SK-N-SH (cell line): ENCODE measurements at regions not wholly inside any gene's neighbourhood (a gene's known extent, or its start where the extent isn't known, plus 50 kb on each side); places are given as distances from the start of the nearest gene placed in this dataset.

Experiments used
- EP300 ChIP-seq, 2 experiments: IDR thresholded peaks; 2 replicates each; pipeline versions ENCODE4 v1.4.0 to v1.6.1; 2012; ENCODE audit warnings: borderline replicate concordance in 1 of 2, low read depth in 1 of 2, low read length in 1 of 2
- POLR2AphosphoS5 ChIP-seq: IDR thresholded peaks from 2 replicates; pipeline ENCODE4 v1.6.1; 2012; ENCODE audit warnings: low read depth, low read length
- SIN3A ChIP-seq: IDR thresholded peaks from 2 replicates; pipeline ENCODE4 v1.6.1; 2012; ENCODE audit warnings: low read depth, mild to moderate bottlenecking, low read length, moderate library complexity, borderline replicate concordance
- TEAD4 ChIP-seq: IDR thresholded peaks from 2 replicates; pipeline ENCODE4 v1.4.0; 2012; ENCODE audit warnings: mild to moderate bottlenecking, borderline replicate concordance; ENCODE audit not compliant: insufficient read depth
- TF ChIP-seq, protein P1 (sequence below): fragments of 200-600 bp; sonication (generic); IDR thresholded peaks from 2 replicates; pipeline ENCODE4 v1.6.1; 2017; ENCODE audit warnings: antibody characterized with exemption, mild to moderate bottlenecking, moderate library complexity

DNA sequence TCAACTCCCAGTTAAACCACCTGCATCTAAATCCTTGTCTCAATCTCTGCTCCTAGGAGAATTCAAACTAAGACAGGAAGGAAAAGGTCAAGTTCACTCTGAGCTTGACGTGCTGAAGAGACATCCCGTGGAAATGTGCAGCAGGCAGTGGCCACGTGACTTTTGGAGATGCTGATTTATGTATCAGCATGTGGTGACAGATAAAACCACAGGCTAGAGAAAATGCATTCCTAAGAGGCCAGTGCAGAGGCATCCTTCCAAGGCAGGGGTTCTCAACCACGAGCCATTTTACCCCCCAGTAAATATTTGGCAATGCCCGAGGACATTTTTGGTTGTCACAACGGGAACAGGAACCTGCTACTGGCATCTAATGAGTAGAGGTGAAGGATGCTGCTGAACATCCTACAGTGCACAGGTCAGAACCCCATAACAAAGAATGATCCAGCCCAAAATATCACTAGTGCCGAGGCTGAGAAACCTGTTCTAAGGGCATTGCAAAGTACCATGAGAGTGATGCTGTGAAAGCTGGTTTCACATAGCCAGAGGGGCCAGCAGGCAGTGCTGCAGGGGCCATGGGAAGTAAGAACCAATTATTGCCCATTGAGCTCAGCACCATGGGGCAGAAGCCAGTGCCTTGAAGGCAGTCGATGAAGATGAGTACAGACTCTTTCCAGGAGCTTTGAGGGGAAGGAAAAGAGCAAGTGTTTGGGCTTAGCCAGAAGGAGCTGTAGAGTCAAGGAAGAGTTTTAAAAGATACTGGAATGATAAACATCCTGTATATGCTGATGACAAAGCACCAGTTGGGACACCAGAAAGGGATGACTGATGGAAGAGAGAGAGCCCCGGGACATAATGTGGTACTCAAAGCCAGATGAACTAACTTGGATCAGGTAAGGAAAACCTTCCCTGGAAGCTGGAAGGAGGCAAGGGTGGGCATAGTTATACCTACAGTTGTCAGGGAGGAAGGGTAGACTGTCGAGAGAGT is 174.6 kb downstream of the HAUS1 start:
- TF ChIP-seq, protein P1, sequence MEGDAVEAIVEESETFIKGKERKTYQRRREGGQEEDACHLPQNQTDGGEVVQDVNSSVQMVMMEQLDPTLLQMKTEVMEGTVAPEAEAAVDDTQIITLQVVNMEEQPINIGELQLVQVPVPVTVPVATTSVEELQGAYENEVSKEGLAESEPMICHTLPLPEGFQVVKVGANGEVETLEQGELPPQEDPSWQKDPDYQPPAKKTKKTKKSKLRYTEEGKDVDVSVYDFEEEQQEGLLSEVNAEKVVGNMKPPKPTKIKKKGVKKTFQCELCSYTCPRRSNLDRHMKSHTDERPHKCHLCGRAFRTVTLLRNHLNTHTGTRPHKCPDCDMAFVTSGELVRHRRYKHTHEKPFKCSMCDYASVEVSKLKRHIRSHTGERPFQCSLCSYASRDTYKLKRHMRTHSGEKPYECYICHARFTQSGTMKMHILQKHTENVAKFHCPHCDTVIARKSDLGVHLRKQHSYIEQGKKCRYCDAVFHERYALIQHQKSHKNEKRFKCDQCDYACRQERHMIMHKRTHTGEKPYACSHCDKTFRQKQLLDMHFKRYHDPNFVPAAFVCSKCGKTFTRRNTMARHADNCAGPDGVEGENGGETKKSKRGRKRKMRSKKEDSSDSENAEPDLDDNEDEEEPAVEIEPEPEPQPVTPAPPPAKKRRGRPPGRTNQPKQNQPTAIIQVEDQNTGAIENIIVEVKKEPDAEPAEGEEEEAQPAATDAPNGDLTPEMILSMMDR, result no peak
- TF ChIP-seq TEAD4, result 0 out of 2 replicates have a peak, but pooled peaks have one; percentile 41
- TF ChIP-seq EP300 (IDR thresholded peaks at IDR 0.05; ENCODE audit: borderline replicate concordance in 1 of 2, low read depth in 1 of 2, low read length in 1 of 2), result peak in 1 of 2 experiments; percentile 66; a peak in 1 of 4 replicates
- TF ChIP-seq SIN3A, result no peak
- peak; percentile 51; the same call in 1 of the 2 replicates for TF ChIP-seq POLR2AphosphoS5
